GM12872 (cell line): ENCODE measurements at regions not wholly inside any gene's neighbourhood (a gene's known extent, or its start where the extent isn't known, plus 50 kb on each side); places are given as distances from the start of the nearest gene placed in this dataset.

Experiments
- CTCF ChIP-seq: IDR thresholded peaks from 3 replicates; pipeline ENCODE4 v1.5.1; 2011; ENCODE audit warnings: low read depth, mild to moderate bottlenecking, low read length, moderate library complexity; ENCODE audit not compliant: insufficient read depth

- no peak for TF ChIP-seq CTCF
Measured at GRCh38 chr12:112738531-112738930, 53.0 kb upstream of the RPH3A start.

GRCh38 chr12:112740387-112740934 is 51.1 kb upstream of the RPH3A start:
- TF ChIP-seq CTCF: no peak

GRCh38 chr12:112741106-112741505 is 50.4 kb upstream of the RPH3A start:
- TF ChIP-seq CTCF: no peak
